ENCODE measurements at regions not wholly inside any gene's neighbourhood (a gene's known extent, or its start where the extent isn't known, plus 50 kb on each side); places are given as distances from the start of the nearest gene placed in this dataset.
"Not testable (repeated sequence)": the region's sequence is repeated elsewhere in the genome, so short reads cannot be mapped to it uniquely, and the experiment has no call there.

GRCh38 chr14:49306152-49306751 is 279.9 kb downstream of the RPS29 start:
- no peak for DNase-seq
- POLR2A ChIA-PET, result no interaction called here

GRCh38 chr14:49303946-49304516 is 282.1 kb downstream of the RPS29 start:
- no peaks in the 10 kb centered on the region for H3K4me1 Mint-ChIP-seq
- no peak overlapping the region for H3K27ac Mint-ChIP-seq
- no peaks in the 10 kb centered on the region for H3K27me3 Mint-ChIP-seq
- DNase-seq (no peak), ATAC-seq (ENCODE audit: low read depth) (no peak)
- H3K4me3 Mint-ChIP-seq, result no peak overlapping the region
- H3K9me3 Mint-ChIP-seq, result no peaks in the 10 kb centered on the region
- no peaks in the 10 kb centered on the region for H3K36me3 Mint-ChIP-seq
- POLR2A ChIA-PET, result no interaction called here

More at GRCh38 chr14:49306152-49306751, 279.9 kb downstream of the RPS29 start:
- Mint-ChIP-seq H3K36me3 (no peaks in the 10 kb centered on the region), H3K9me3 (no peaks in the 10 kb centered on the region), H3K27ac (no peak overlapping the region), H3K4me3 (no peak overlapping the region), H3K27me3 (no peaks in the 10 kb centered on the region), H3K4me1 (no peaks in the 10 kb centered on the region)
- ATAC-seq (ENCODE audit: low read depth), result no peak

GRCh38 chr14:49297102-49297501 is 289.1 kb downstream of the RPS29 start:
- POLR2A ChIA-PET, result no interaction called here
- H3K4me1 Mint-ChIP-seq, result no peaks in the 10 kb centered on the region
- H3K36me3 Mint-ChIP-seq, result no peaks in the 10 kb centered on the region
- ATAC-seq (ENCODE audit: low read depth) (no peak), DNase-seq (no peak)
- no peak overlapping the region for H3K4me3 Mint-ChIP-seq
- no peaks in the 10 kb centered on the region for H3K27me3 Mint-ChIP-seq
- no peaks in the 10 kb centered on the region for H3K9me3 Mint-ChIP-seq
- H3K27ac Mint-ChIP-seq, result no peak overlapping the region

GRCh38 chr14:49294621-49295148 is 291.5 kb downstream of the RPS29 start:
- no peaks in the 10 kb centered on the region for H3K27me3 Mint-ChIP-seq
- POLR2A ChIA-PET, result no interaction called here
- DNase-seq, result no peak

GRCh38 chr14:49287004-49287403 is 299.2 kb downstream of the RPS29 start:
- H3K27me3 Mint-ChIP-seq, result peaks cover 2% of the 10 kb centered on the region
- ATAC-seq (ENCODE audit: low read depth) (no peak), DNase-seq (no peak)
- no peak overlapping the region for H3K27ac Mint-ChIP-seq
- H3K4me1 Mint-ChIP-seq, result no peaks in the 10 kb centered on the region
- H3K36me3 Mint-ChIP-seq, result no peaks in the 10 kb centered on the region
- H3K9me3 Mint-ChIP-seq, result no peaks in the 10 kb centered on the region
- POLR2A ChIA-PET, result no interaction called here
- H3K4me3 Mint-ChIP-seq, result no peak overlapping the region

More at GRCh38 chr14:49294621-49295148, 291.5 kb downstream of the RPS29 start:
- Mint-ChIP-seq H3K4me3 (no peak overlapping the region), H3K36me3 (no peaks in the 10 kb centered on the region), H3K27ac (no peak overlapping the region), H3K4me1 (no peaks in the 10 kb centered on the region), H3K9me3 (no peaks in the 10 kb centered on the region)
- ATAC-seq (ENCODE audit: low read depth), result no peak

DNA sequence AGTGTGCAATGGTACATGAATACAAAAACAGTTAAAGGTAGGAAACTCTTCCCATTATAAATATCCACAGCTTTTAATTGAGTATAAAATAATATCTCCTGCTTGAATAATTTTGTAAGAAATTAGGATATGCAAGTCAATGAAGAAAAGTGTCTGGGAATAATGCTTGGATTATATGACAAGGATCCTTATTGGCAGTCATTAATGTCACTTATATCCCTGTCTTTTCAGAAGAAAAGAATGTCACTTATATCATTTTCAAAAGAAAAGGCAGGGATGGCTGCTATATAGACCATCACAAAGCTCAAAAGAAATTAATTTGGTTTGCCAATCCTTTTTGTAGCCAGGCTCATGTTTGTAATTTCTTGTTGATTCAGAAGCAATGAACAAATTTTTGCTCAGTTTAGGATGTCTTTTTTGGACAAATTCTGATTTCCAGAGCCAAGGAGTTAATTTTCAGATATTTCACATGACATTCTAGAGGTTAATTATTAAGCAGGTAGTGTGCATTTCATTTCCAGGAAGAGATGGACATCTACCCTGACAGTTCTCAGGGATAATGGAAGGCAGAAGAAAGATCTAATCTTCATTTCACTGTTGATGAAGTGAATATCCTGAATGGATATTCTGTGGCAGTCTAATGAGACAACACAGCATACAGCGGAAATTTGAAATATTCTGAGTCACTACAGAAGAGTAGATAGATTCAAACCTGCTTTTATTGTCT is 299.8 kb downstream of the RPS29 start:
- ATAC-seq (ENCODE audit: low read depth) (no peak), DNase-seq (no peak)
- POLR2A ChIA-PET, result no interaction called here
- Mint-ChIP-seq H3K27me3 (peaks cover 2% of the 10 kb centered on the region), H3K4me1 (no peaks in the 10 kb centered on the region), H3K4me3 (no peak overlapping the region), H3K36me3 (no peaks in the 10 kb centered on the region), H3K9me3 (no peaks in the 10 kb centered on the region), H3K27ac (no peak overlapping the region)

- no peak for DNase-seq
- no peaks in the 10 kb centered on the region for H3K9me3 Mint-ChIP-seq
- POLR2A ChIA-PET, result no interaction called here
- H3K4me1 Mint-ChIP-seq, result no peaks in the 10 kb centered on the region
- peaks cover 2% of the 10 kb centered on the region for H3K27me3 Mint-ChIP-seq
- no peak for ATAC-seq (ENCODE audit: low read depth)
- no peaks in the 10 kb centered on the region for H3K36me3 Mint-ChIP-seq
- H3K27ac Mint-ChIP-seq, result no peak overlapping the region
- H3K4me3 Mint-ChIP-seq, result no peak overlapping the region
Observed at GRCh38 chr14:49280566-49280965, 305.6 kb downstream of the RPS29 start.

DNA sequence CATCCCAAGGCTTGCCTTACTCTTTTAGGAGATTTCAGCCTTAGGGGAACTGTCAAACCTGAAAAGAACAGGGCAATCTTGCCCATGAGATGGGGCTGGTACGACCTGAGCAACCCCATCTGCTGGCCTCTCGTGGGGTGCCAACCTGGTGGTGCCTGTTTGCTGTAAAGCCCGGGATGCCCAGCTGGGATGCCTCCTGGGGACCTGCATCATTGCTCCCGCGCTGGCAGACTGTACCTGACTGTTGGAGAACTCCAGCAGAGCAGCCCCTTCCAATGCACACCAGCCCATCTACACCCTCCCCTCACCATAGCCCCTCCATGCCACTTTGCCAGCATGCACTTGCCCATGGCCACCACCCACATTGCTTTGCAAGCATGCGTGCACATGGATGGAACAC is 335.7 kb downstream of the RPS29 start:
- DNase-seq (no peak), ATAC-seq (ENCODE audit: low read depth) (no peak)
- Mint-ChIP-seq H3K9me3 (no peaks in the 10 kb centered on the region), H3K4me1 (no peaks in the 10 kb centered on the region), H3K27me3 (no peaks in the 10 kb centered on the region), H3K4me3 (no peak overlapping the region), H3K36me3 (no peaks in the 10 kb centered on the region), H3K27ac (no peak overlapping the region)
- POLR2A ChIA-PET, result no interaction called here

DNA sequence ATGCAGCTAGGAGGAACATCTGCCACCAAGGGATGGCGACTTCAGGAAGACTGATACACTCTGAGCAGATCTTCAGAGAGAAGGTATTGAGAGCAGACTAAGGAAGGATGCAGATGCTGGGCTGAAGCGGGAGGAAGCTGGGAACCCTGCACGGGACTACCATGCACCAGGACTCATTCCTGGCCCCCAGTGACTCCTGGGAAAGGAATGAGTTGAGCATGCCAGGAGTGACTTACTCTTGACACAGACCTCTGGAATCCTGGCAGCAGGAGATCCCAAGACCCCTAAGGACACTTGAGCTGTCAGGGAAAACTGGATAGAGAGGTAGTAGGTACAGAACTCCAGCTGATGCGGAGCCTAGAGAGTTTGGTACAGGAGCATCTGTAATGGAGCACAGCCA is 336.1 kb downstream of the RPS29 start:
- no peaks in the 10 kb centered on the region for H3K4me1 Mint-ChIP-seq
- ATAC-seq (ENCODE audit: low read depth), result no peak
- POLR2A ChIA-PET, result no interaction called here
- no peaks in the 10 kb centered on the region for H3K36me3 Mint-ChIP-seq
- H3K9me3 Mint-ChIP-seq, result peaks cover 1% of the 10 kb centered on the region
- H3K4me3 Mint-ChIP-seq, result no peak overlapping the region
- no peaks in the 10 kb centered on the region for H3K27me3 Mint-ChIP-seq
- H3K27ac Mint-ChIP-seq, result no peak overlapping the region
- no peak for DNase-seq

GRCh38 chr14:49249022-49249421 is 337.2 kb downstream of the RPS29 start:
- H3K4me3 Mint-ChIP-seq, result no peak overlapping the region
- H3K27me3 Mint-ChIP-seq, result no peaks in the 10 kb centered on the region
- no peaks in the 10 kb centered on the region for H3K36me3 Mint-ChIP-seq
- no peaks in the 10 kb centered on the region for H3K4me1 Mint-ChIP-seq
- DNase-seq (no peak), ATAC-seq (ENCODE audit: low read depth) (no peak)
- POLR2A ChIA-PET, result no interaction called here
- H3K9me3 Mint-ChIP-seq, result peaks cover 1% of the 10 kb centered on the region
- no peak overlapping the region for H3K27ac Mint-ChIP-seq

- not testable (repeated sequence) for H3K4me1 Mint-ChIP-seq
Observed at GRCh38 chr14:49243777-49244176, 342.4 kb downstream of the RPS29 start.

GRCh38 chr14:49240383-49240782 is 345.8 kb downstream of the RPS29 start:
- Mint-ChIP-seq H3K9me3 (peaks cover 1% of the 10 kb centered on the region), H3K4me3 (no peak overlapping the region), H3K27ac (no peak overlapping the region), H3K36me3 (no peaks in the 10 kb centered on the region), H3K27me3 (no peaks in the 10 kb centered on the region), H3K4me1 (no peaks in the 10 kb centered on the region)
- DNase-seq, result no peak
- ATAC-seq (ENCODE audit: low read depth), result no peak
- POLR2A ChIA-PET, result no interaction called here

More at GRCh38 chr14:49243777-49244176, 342.4 kb downstream of the RPS29 start:
- H3K36me3 Mint-ChIP-seq; POLR2A ChIA-PET; DNase-seq; H3K27me3 Mint-ChIP-seq; ATAC-seq (ENCODE audit: low read depth); H3K4me3 Mint-ChIP-seq; H3K9me3 Mint-ChIP-seq; H3K27ac Mint-ChIP-seq: not testable (repeated sequence)

DNA sequence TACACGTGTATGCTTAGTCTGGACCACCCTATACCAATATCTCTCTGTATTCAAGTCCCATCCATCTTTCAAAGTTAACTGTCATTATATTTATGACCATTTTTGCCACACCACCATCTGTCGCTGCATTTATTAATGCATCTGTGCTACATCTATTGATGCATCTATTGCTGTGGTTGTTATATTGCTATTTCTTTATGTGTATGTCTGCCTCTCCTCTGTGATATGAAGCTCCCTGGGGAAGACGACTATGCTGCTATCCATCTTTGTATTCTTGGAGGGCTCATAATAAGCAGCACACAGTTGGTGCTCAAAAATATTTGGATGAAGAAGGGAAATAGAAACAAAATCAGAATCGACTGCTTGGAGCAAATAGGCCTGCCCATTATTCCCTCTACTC is 357.6 kb downstream of the RPS29 start:
- POLR2A ChIA-PET, result no interaction called here

GRCh38 chr14:49221316-49221715 is 364.9 kb downstream of the RPS29 start:
- no peaks in the 10 kb centered on the region for H3K9me3 Mint-ChIP-seq
- H3K27ac Mint-ChIP-seq, result no peak overlapping the region
- no peak overlapping the region for H3K4me3 Mint-ChIP-seq
- no peaks in the 10 kb centered on the region for H3K4me1 Mint-ChIP-seq
- POLR2A ChIA-PET, result no interaction called here
- ATAC-seq (ENCODE audit: low read depth) (no peak), DNase-seq (no peak)
- peaks cover 2% of the 10 kb centered on the region for H3K27me3 Mint-ChIP-seq
- no peaks in the 10 kb centered on the region for H3K36me3 Mint-ChIP-seq

More for the DNA sequence above, 357.6 kb downstream of the RPS29 start:
- no peak for ATAC-seq (ENCODE audit: low read depth)
- no peaks in the 10 kb centered on the region for H3K36me3 Mint-ChIP-seq
- H3K27ac Mint-ChIP-seq, result no peak overlapping the region
- H3K9me3 Mint-ChIP-seq, result no peaks in the 10 kb centered on the region
- no peak for DNase-seq
- H3K4me3 Mint-ChIP-seq, result no peak overlapping the region
- no peaks in the 10 kb centered on the region for H3K4me1 Mint-ChIP-seq
- peaks cover 2% of the 10 kb centered on the region for H3K27me3 Mint-ChIP-seq

Data from activated naive CD8-positive, alpha-beta T cell treated with anti-CD3 and anti-CD28 coated beads, Interleukin-2, amount 10 ng/mL, durations not matched to agents 7 days and 5 days (primary cell).